A549 (cell line): ENCODE measurements at regions not wholly inside any gene's neighbourhood (a gene's known extent, or its start where the extent isn't known, plus 50 kb on each side); places are given as distances from the start of the nearest gene placed in this dataset.

Source experiments
- ATAC-seq, 2 experiments: fragments of 200-7000 bp in 1 of 2; fragments of >200 bp in 1 of 2; cut with Nextera tagmentation in 1 of 2; cut with Tn5 transposase in 1 of 2; 3 replicates each; pipeline versions ENCODE4 v1.8.0 to v1.9.1; 2018 to 2020; ENCODE audit warnings: mild to moderate bottlenecking in 1 of 2, moderate library complexity in 1 of 2
- CTCF ChIA-PET: fragments of 300-600 bp; sonication (Branson Sonifier 250); formaldehyde crosslinking; extraction: SDS; loops from one replicate; lab custom pipeline; 2021; ENCODE audit warnings: antibody characterized with exemption, inconsistent platforms; lab: Yijun Ruan, JAX
- POLR2A ChIA-PET: fragments of 350-600 bp; formaldehyde crosslinking; extraction: SDS; loops from one replicate; lab custom pipeline; 2021; ENCODE audit warnings: antibody characterized with exemption, inconsistent platforms; lab: Yijun Ruan, JAX
- DNase-seq, 2 experiments: peaks; one replicate each; pipeline versions ENCODE4 v3.0.0 to v3.0.0-alpha.2; 2011 to 2016; ENCODE audit warnings: low read depth in 1 of 2, low spot score in 1 of 2
- FAIRE-seq: peaks from 2 replicates; lab custom pipeline; 2011; peaks lifted over from hg19 to GRCh38; lab: Jason Lieb, UNC
- H3K27ac ChIP-seq, 2 experiments: fragments of >200 bp; sonication (Bioruptor Twin); formaldehyde crosslinking; 3 replicates each; pipeline ENCODE4 v1.5.1; 2016 to 2017
- H3K4me1 ChIP-seq: fragments of >200 bp; sonication (Bioruptor Twin); formaldehyde crosslinking; 3 replicates; pipeline ENCODE4 v1.6.1; 2016
- H3K4me2 ChIP-seq: fragments of >200 bp; sonication (Bioruptor Twin); formaldehyde crosslinking; 3 replicates; pipeline ENCODE4 v1.6.1; 2016
- H3K4me3 ChIP-seq: fragments of >200 bp; sonication (Bioruptor Twin); formaldehyde crosslinking; 3 replicates; pipeline ENCODE4 v1.5.1; 2016
- H3K9me3 ChIP-seq: fragments of >200 bp; sonication (Bioruptor Twin); formaldehyde crosslinking; 3 replicates; pipeline ENCODE4 v1.6.1; 2016
- BCL3 ChIP-seq: fragments of >200 bp; sonication (Bioruptor Twin); formaldehyde crosslinking; IDR thresholded peaks from 3 replicates; pipeline ENCODE4 v1.6.1; 2016
- BHLHE40 ChIP-seq: IDR thresholded peaks from 2 replicates; pipeline ENCODE4 v1.6.1; 2012; ENCODE audit warnings: low read depth, low read length, inconsistent platforms
- CBX2 ChIP-seq: fragments of 200-600 bp; sonication (generic); IDR thresholded peaks from 2 replicates; pipeline ENCODE4 v1.6.1; 2016; ENCODE audit warnings: low read depth, mild to moderate bottlenecking, borderline replicate concordance
- CBX8 ChIP-seq: fragments of 200-600 bp; sonication (generic); IDR thresholded peaks from 2 replicates; pipeline ENCODE4 v1.6.1; 2016
- CEBPB ChIP-seq, 2 experiments: fragments of >200 bp in 1 of 2; sonication (Bioruptor Twin) in 1 of 2; formaldehyde crosslinking in 1 of 2; IDR thresholded peaks; 2 replicates each; pipeline ENCODE4 v1.6.1; 2012 to 2016
- CHD4 ChIP-seq: fragments of 200-600 bp; sonication (generic); IDR thresholded peaks from 2 replicates; pipeline ENCODE4 v1.6.1; 2016; ENCODE audit warnings: antibody characterized with exemption, mild to moderate bottlenecking, borderline replicate concordance
- EHMT2 ChIP-seq: fragments of 200-600 bp; sonication (generic); IDR thresholded peaks from 2 replicates; pipeline ENCODE4 v1.6.1; 2016; ENCODE audit warnings: antibody characterized with exemption, low read depth, mild to moderate bottlenecking, moderate library complexity
- ELK1 ChIP-seq: fragments of 150-350 bp; IDR thresholded peaks from 2 replicates; pipeline ENCODE4 v1.6.1; 2014; ENCODE audit warnings: low read depth, mild to moderate bottlenecking, low read length
- EP300 ChIP-seq, 2 experiments: fragments of >200 bp; sonication (Bioruptor Twin); formaldehyde crosslinking; IDR thresholded peaks; 2 replicates in 1 of 2; 3 replicates in 1 of 2; pipeline ENCODE4 v1.6.1; 2016 to 2017
- GATA3 ChIP-seq: IDR thresholded peaks from 2 replicates; pipeline ENCODE4 v1.6.1; 2012; ENCODE audit warnings: borderline replicate concordance
- HDAC2 ChIP-seq: fragments of 200-600 bp; sonication (generic); IDR thresholded peaks from 2 replicates; pipeline ENCODE4 v1.6.1; 2016
- HES2 ChIP-seq: fragments of >200 bp; sonication (Bioruptor Twin); formaldehyde crosslinking; IDR thresholded peaks from 2 replicates; pipeline ENCODE4 v1.6.1; 2016
- HEYL ChIP-seq: fragments of 250-450 bp; sonication (Bioruptor Pico); IDR thresholded peaks from 2 replicates; pipeline ENCODE4 v1.8.0; 2021; ENCODE audit warnings: mild to moderate bottlenecking, moderate library complexity
- HMGXB4 ChIP-seq: fragments of 250-450 bp; sonication (Bioruptor Pico); IDR thresholded peaks from 2 replicates; pipeline ENCODE4 v1.5.0; 2021; ENCODE audit warnings: mild to moderate bottlenecking, moderate library complexity, borderline replicate concordance
- HOXA7 ChIP-seq: fragments of 250-450 bp; sonication (Bioruptor Pico); IDR thresholded peaks from 2 replicates; pipeline ENCODE4 v1.5.0; 2020; ENCODE audit warnings: mild to moderate bottlenecking, moderate library complexity
- HOXB13 ChIP-seq: fragments of 250-450 bp; sonication (Bioruptor Pico); IDR thresholded peaks from 2 replicates; pipeline ENCODE4 v1.5.0; 2020; ENCODE audit warnings: low read depth, mild to moderate bottlenecking, moderate library complexity
- HOXB5 ChIP-seq: fragments of 250-450 bp; sonication (Bioruptor Pico); IDR thresholded peaks from 2 replicates; pipeline ENCODE4 v1.5.0; 2020; ENCODE audit warnings: mild to moderate bottlenecking, moderate library complexity
- JUN ChIP-seq, 2 experiments: fragments of >200 bp; sonication (Bioruptor Twin); formaldehyde crosslinking; IDR thresholded peaks; 2 replicates in 1 of 2; 3 replicates in 1 of 2; pipeline ENCODE4 v1.6.1; 2016 to 2017
- JUNB ChIP-seq: fragments of >200 bp; sonication (Bioruptor Twin); formaldehyde crosslinking; IDR thresholded peaks from 2 replicates; pipeline ENCODE4 v1.6.1; 2016
- KDM1A ChIP-seq: fragments of 200-600 bp; sonication (generic); IDR thresholded peaks from 2 replicates; pipeline ENCODE4 v1.6.1; 2016; ENCODE audit warnings: low read depth, mild to moderate bottlenecking
- KDM5A ChIP-seq: fragments of 200-600 bp; sonication (generic); IDR thresholded peaks from 2 replicates; pipeline ENCODE4 v1.6.1; 2016; ENCODE audit warnings: antibody characterized with exemption, mild to moderate bottlenecking
- MAFK ChIP-seq: fragments of 450-650 bp; IDR thresholded peaks from 2 replicates; pipeline ENCODE4 v1.6.1; 2014; ENCODE audit not compliant: partially characterized antibody
- NFE2L2 ChIP-seq: fragments of 150-350 bp; conservative IDR thresholded peaks from 2 replicates; pipeline ENCODE4 v1.6.1; 2014; ENCODE audit warnings: low read length
- NPAS2 ChIP-seq: fragments of 250-450 bp; sonication (Bioruptor Pico); IDR thresholded peaks from 2 replicates; pipeline ENCODE4 v1.8.0; 2022; ENCODE audit warnings: mild to moderate bottlenecking, moderate library complexity, borderline replicate concordance
- PBX3 ChIP-seq: IDR thresholded peaks from 2 replicates; pipeline ENCODE4 v1.6.1; 2012
- POLR2A ChIP-seq: IDR thresholded peaks from 2 replicates; pipeline ENCODE4 v1.6.1; 2012; ENCODE audit warnings: mild to moderate bottlenecking, low read length
- POLR2AphosphoS2 ChIP-seq: conservative IDR thresholded peaks from 2 replicates; pipeline ENCODE4 v1.6.1; 2012; ENCODE audit warnings: low read length, improper control_type of control experiment, inconsistent platforms
- RAD21 ChIP-seq, 2 experiments: fragments of >200 bp in 1 of 2; sonication (Bioruptor Twin) in 1 of 2; formaldehyde crosslinking in 1 of 2; IDR thresholded peaks in 1 of 2; conservative IDR thresholded peaks in 1 of 2; 2 replicates in 1 of 2; 3 replicates in 1 of 2; pipeline ENCODE4 v1.6.1; 2012 to 2018; ENCODE audit warnings: inconsistent platforms in 1 of 2
- RCOR1 ChIP-seq: fragments of 150-350 bp; IDR thresholded peaks from 2 replicates; pipeline ENCODE4 v1.6.1; 2014; ENCODE audit warnings: antibody characterized with exemption, low read length, low read depth
- RFX5 ChIP-seq: fragments of 450-650 bp; IDR thresholded peaks from 2 replicates; pipeline ENCODE4 v1.7.1; 2014; ENCODE audit warnings: antibody characterized with exemption, mild to moderate bottlenecking, moderate library complexity
- RNF2 ChIP-seq: fragments of 200-600 bp; sonication (generic); IDR thresholded peaks from 2 replicates; pipeline ENCODE4 v1.6.1; 2016; ENCODE audit warnings: low read depth, mild to moderate bottlenecking, antibody characterized with exemption, moderate library complexity, borderline replicate concordance
- SMC3 ChIP-seq: fragments of >200 bp; sonication (Bioruptor Twin); formaldehyde crosslinking; IDR thresholded peaks from 3 replicates; pipeline ENCODE4 v1.6.1; 2018; ENCODE audit warnings: inconsistent platforms
- TP53 ChIP-seq: fragments of 250-450 bp; sonication (Bioruptor Pico); IDR thresholded peaks from 2 replicates; pipeline ENCODE4 v1.5.0; 2021; ENCODE audit warnings: mild to moderate bottlenecking, moderate library complexity
- USF2 ChIP-seq: fragments of 450-650 bp; IDR thresholded peaks from 2 replicates; pipeline ENCODE4 v1.6.1; 2014; ENCODE audit warnings: antibody characterized with exemption
- ZSCAN20 ChIP-seq: fragments of 250-450 bp; sonication (Bioruptor Pico); IDR thresholded peaks from 2 replicates; pipeline ENCODE4 v1.8.0; 2022; ENCODE audit warnings: mild to moderate bottlenecking, moderate library complexity
- WGBS: methylation state at CpG from one replicate; pipeline ENCODE4 v1.1.6; 2017; ENCODE audit errors: missing lambda C conversion rate; 5-methylcytosine and 5-hydroxymethylcytosine counted together

- peak overlapping the region; percentile 73 for H3K27ac ChIP-seq
- peaks cover 17% of the 10 kb centered on the region for H3K9me3 ChIP-seq
- H3K4me2 ChIP-seq = peak overlapping the region; percentile 53
- H3K4me1 ChIP-seq = peaks cover 18% of the 10 kb centered on the region
- FAIRE-seq (no peak), DNase-seq (peak; percentile 11 to 86), ATAC-seq (peak; percentile 73 to 91)
- POLR2A ChIA-PET = no interaction called here
- CTCF ChIA-PET = interaction anchor here (0.7 kb wide), 1 partner anchor 325 kb away, joined by 3 read pairs; no protein-coding TSS in a partner anchor
- WGBS = 0% methylated on average over 4 of the region's 4 CpGs
- H3K4me3 ChIP-seq = no peak overlapping the region
- no peak for TF ChIP-seq HDAC2
- TF ChIP-seq JUN (IDR thresholded peaks at IDR 0.05) = 0 out of 5 replicates have a peak, but pooled peaks have one; percentile 20 to 25
- TF ChIP-seq CBX2 = no peak
- TF ChIP-seq ELK1 = no peak
- TF ChIP-seq RAD21 (conservative IDR thresholded peaks at IDR 0.05 in 1 of 2, IDR thresholded peaks at IDR 0.05 in 1 of 2) = peak; percentile 5 to 44; a peak in 2 of 5 replicates
- no peak for TF ChIP-seq EHMT2
- no peak for TF ChIP-seq RCOR1
- TF ChIP-seq RNF2 = no peak
- no peak for TF ChIP-seq HOXB5 (CRISPR knock-in tag)
- TF ChIP-seq POLR2AphosphoS2 = no peak
- TF ChIP-seq GATA3 = peak; percentile 66; the same call in 1 of the 2 replicates
- no peak for TF ChIP-seq KDM1A
- TF ChIP-seq EP300 (IDR thresholded peaks at IDR 0.05) = 0 out of 5 replicates have a peak, but pooled peaks have one; percentile 24 to 26
- no peak for TF ChIP-seq NPAS2
- TF ChIP-seq TP53 = no peak
- no peak for TF ChIP-seq ZSCAN20
- TF ChIP-seq HMGXB4 (CRISPR knock-in tag) = no peak
- TF ChIP-seq RFX5 = no peak
- no peak for TF ChIP-seq HES2
- no peak for TF ChIP-seq HEYL (CRISPR knock-in tag)
- peak; percentile 27; the same call in 1 of the 3 replicates for TF ChIP-seq SMC3
- peak; percentile 10 for TF ChIP-seq MAFK
- TF ChIP-seq BHLHE40 = no peak
- no peak for TF ChIP-seq USF2
- TF ChIP-seq JUNB = no peak; the same call in 1 of the 2 replicates
- no peak for TF ChIP-seq CHD4
- no peak for TF ChIP-seq POLR2A
- 0 out of 4 replicates have a peak, but pooled peaks have one; percentile 3 for TF ChIP-seq CEBPB (IDR thresholded peaks at IDR 0.05)
- TF ChIP-seq KDM5A = no peak
- no peak for TF ChIP-seq CBX8
- no peak for TF ChIP-seq BCL3
- TF ChIP-seq HOXB13 (CRISPR knock-in tag) = no peak
- no peak for TF ChIP-seq PBX3
- TF ChIP-seq HOXA7 (CRISPR knock-in tag) = no peak
- TF ChIP-seq NFE2L2 = no peak
Observed at GRCh38 chr2:217387776-217388387, 528.0 kb upstream of the TNP1 start.
